ENCODE measurements at regions not wholly inside any gene's neighbourhood (a gene's known extent, or its start where the extent isn't known, plus 50 kb on each side); places are given as distances from the start of the nearest gene placed in this dataset.
"Not testable (repeated sequence)": the region's sequence is repeated elsewhere in the genome, so short reads cannot be mapped to it uniquely, and the experiment has no call there.

DNA sequence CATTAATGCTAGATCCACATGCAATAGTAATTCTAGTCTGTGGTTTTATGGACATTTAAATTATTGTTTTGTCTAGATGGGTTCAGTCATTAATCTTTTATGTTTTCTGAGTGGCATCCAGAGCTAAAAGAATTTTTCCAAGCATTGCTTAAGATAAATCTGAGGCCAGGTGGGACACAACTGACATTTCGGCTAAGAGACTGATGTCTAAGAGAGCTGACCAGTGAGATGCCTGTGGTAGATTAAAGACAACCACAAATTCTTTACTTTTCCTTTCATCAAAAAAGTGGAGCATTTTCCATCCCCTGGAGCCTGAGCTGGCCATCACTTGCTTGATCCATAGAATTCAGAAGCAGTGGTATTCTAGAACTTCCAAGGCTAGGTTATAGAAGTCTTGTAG, 182.2 kb downstream of the NRP2 start:
- dilution Hi-C loops (cut with MboI; ENCODE audit: extremely low pct_ligation_motif_present, low sequenced_read_pairs) = no loop called here
- H3K4me2 ChIP-seq (ENCODE audit: insufficient read depth, low read length) = no peak overlapping the region
- no peak overlapping the region for H2AFZ ChIP-seq (ENCODE audit: low read depth, low read length)
- FAIRE-seq = no peak
- H3K4me1 ChIP-seq (ENCODE audit: control insufficient read depth, extremely low read depth, insufficient read depth, low read length) = no peaks in the 10 kb centered on the region
- POLR2A ChIA-PET = no interaction called here
- intact Hi-C loops (cut with micrococcal nuclease) = no loop called here
- no peaks in the 10 kb centered on the region for H3K79me2 ChIP-seq (ENCODE audit: control insufficient read depth, insufficient read depth, low read length)
- TF ChIP-seq JUN (IDR thresholded peaks at IDR 0.05; ENCODE audit: borderline replicate concordance, insufficient read depth, insufficient read length, low read depth) (no peak), FOS (IDR thresholded peaks at IDR 0.05; ENCODE audit: borderline replicate concordance, insufficient read depth, low read length) (no peak)
- H4K20me1 ChIP-seq (replicated peaks; ENCODE audit: control insufficient read depth, extremely low read depth, insufficient read depth, low read length) = no peaks in the 10 kb centered on the region
- H3K27ac ChIP-seq (ENCODE audit: insufficient read depth, low read depth, low read length) = no peak overlapping the region
- BruUV-seq (replicated peaks) = no TSS peak
- H3K9ac ChIP-seq (replicated peaks; ENCODE audit: extremely low read depth, insufficient read depth, low read length) = no peak overlapping the region
- no peak for DNase-seq (ENCODE audit: low read depth, low spot score)
- H3K4me3 ChIP-seq (replicated peaks in 1 of 3; ENCODE audit: insufficient read depth in 1 of 3, low read depth in 1 of 3, low read length in 3 of 3) = no peak overlapping the region
- CTCF ChIA-PET = interaction anchor here (0.6 to 1.7 kb wide), 6 partner anchors 10 to 62 kb away, joined by 3 read pairs; no protein-coding TSS in a partner anchor
- no peaks in the 10 kb centered on the region for H3K9me3 ChIP-seq (replicated peaks; ENCODE audit: control insufficient read depth, insufficient read depth, low read length)
- no peaks in the 10 kb centered on the region for H3K36me3 ChIP-seq (ENCODE audit: control insufficient read depth in 2 of 2, extremely low read depth in 1 of 2, insufficient read depth in 2 of 2, low read length in 2 of 2)
- no peaks in the 10 kb centered on the region for H3K9me1 ChIP-seq (replicated peaks; ENCODE audit: control insufficient read depth, extremely low read depth, insufficient read depth, low read length)
- H3K27me3 ChIP-seq (ENCODE audit: control insufficient read depth in 2 of 2, insufficient read depth in 2 of 2, low read length in 2 of 2) = peaks cover 3 to 11% of the 10 kb centered on the region in 2 experiments

DNA sequence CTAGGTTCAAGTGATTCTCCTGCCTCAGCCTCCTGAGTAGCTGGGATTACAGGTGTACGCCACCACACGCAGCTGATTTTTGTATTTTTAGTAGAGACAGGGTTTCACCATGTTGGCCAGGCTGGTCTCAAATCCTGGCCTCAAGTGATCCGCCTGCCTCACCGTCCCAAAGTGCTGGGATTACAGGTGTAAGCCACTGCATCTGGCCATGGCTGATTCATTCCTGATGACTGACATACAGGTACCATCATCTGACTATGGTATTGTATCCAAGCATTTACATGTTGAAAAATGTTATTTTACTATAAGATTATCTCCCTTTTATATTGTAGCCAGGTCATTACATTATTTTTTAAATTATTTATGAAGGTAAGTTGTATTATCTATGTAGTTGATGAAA, 180.5 kb downstream of the NRP2 start:
- H3K27me3 ChIP-seq (ENCODE audit: control insufficient read depth in 2 of 2, insufficient read depth in 2 of 2, low read length in 2 of 2); DNase-seq (ENCODE audit: low read depth, low spot score); H2AFZ ChIP-seq (ENCODE audit: low read depth, low read length); H3K79me2 ChIP-seq (ENCODE audit: control insufficient read depth, insufficient read depth, low read length); H3K9ac ChIP-seq (replicated peaks; ENCODE audit: extremely low read depth, insufficient read depth, low read length); H3K4me2 ChIP-seq (ENCODE audit: insufficient read depth, low read length); H3K9me3 ChIP-seq (replicated peaks; ENCODE audit: control insufficient read depth, insufficient read depth, low read length); H3K4me1 ChIP-seq (ENCODE audit: control insufficient read depth, extremely low read depth, insufficient read depth, low read length); dilution Hi-C loops (cut with MboI; ENCODE audit: extremely low pct_ligation_motif_present, low sequenced_read_pairs); POLR2A ChIA-PET; H4K20me1 ChIP-seq (replicated peaks; ENCODE audit: control insufficient read depth, extremely low read depth, insufficient read depth, low read length); intact Hi-C loops (cut with micrococcal nuclease); H3K27ac ChIP-seq (ENCODE audit: insufficient read depth, low read depth, low read length); H3K9me1 ChIP-seq (replicated peaks; ENCODE audit: control insufficient read depth, extremely low read depth, insufficient read depth, low read length); H3K4me3 ChIP-seq (replicated peaks in 1 of 3; ENCODE audit: insufficient read depth in 1 of 3, low read depth in 1 of 3, low read length in 3 of 3); H3K36me3 ChIP-seq (ENCODE audit: control insufficient read depth in 2 of 2, extremely low read depth in 1 of 2, insufficient read depth in 2 of 2, low read length in 2 of 2); FAIRE-seq; BruUV-seq (replicated peaks): not testable (repeated sequence)
- CTCF ChIA-PET = interaction anchor here (1.7 kb wide), 1 partner anchor 22 kb away, joined by 3 read pairs; no protein-coding TSS in a partner anchor

All from endothelial cell of umbilical vein (primary cell).